ENCODE measurements at regions not wholly inside any gene's neighbourhood (a gene's known extent, or its start where the extent isn't known, plus 50 kb on each side); places are given as distances from the start of the nearest gene placed in this dataset.

GRCh38 chr7:41028580-41028979, 674.3 kb downstream of the INHBA start:
- no peaks in the 10 kb centered on the region for H3K9me3 ChIP-seq
- ATAC-seq (peak in 1 of 2 experiments; percentile 52; a peak in 1 of 6 replicates), FAIRE-seq (no peak), DNase-seq (ENCODE audit: low read depth in 1 of 2, low spot score in 1 of 2) (no peak)
- POLR2A ChIA-PET = no interaction called here
- H3K4me2 ChIP-seq = peak overlapping the region; percentile 56
- peak overlapping the region; percentile 46 to 57; a peak in 3 of 6 replicates for H3K27ac ChIP-seq
- CTCF ChIA-PET = interaction anchor here (1.1 kb wide), 1 partner anchor 23 kb away, joined by 3 read pairs; no protein-coding TSS in a partner anchor
- no peak overlapping the region for H3K4me3 ChIP-seq
- peaks cover 13% of the 10 kb centered on the region for H3K4me1 ChIP-seq
- TF ChIP-seq RARB (CRISPR knock-in tag; IDR thresholded peaks at IDR 0.05) (no peak), CTCF (IDR thresholded peaks at IDR 0.05) (no peak), JUNB (IDR thresholded peaks at IDR 0.05) (no peak), ZNF302 (CRISPR knock-in tag; IDR thresholded peaks at IDR 0.05) (no peak), ESRRA (IDR thresholded peaks at IDR 0.05; ENCODE audit: borderline replicate concordance, low read length) (no peak), RCOR1 (IDR thresholded peaks at IDR 0.05; ENCODE audit: low read depth, low read length) (no peak), FOSB (CRISPR knock-in tag; IDR thresholded peaks at IDR 0.05) (no peak), ELK1 (IDR thresholded peaks at IDR 0.05; ENCODE audit: low read depth, low read length) (no peak), MAX (IDR thresholded peaks at IDR 0.05) (no peak), HOXB13 (CRISPR knock-in tag; IDR thresholded peaks at IDR 0.05; ENCODE audit: low read depth) (no peak), HMGXB4 (CRISPR knock-in tag; IDR thresholded peaks at IDR 0.05; ENCODE audit: borderline replicate concordance) (no peak), ZFP36 (IDR thresholded peaks at IDR 0.05; ENCODE audit: borderline replicate concordance, partially characterized antibody) (no peak), PBX3 (IDR thresholded peaks at IDR 0.05) (no peak), BHLHE40 (IDR thresholded peaks at IDR 0.05; ENCODE audit: low read depth, low read length) (no peak), REST (IDR thresholded peaks at IDR 0.05) (no peak), HOXB5 (CRISPR knock-in tag; IDR thresholded peaks at IDR 0.05) (no peak)
- 2% methylated on average over 2 of the region's 2 CpGs for WGBS (ENCODE audit: missing lambda C conversion rate)

Measured in A549 (cell line).